ENCODE measurements at regions not wholly inside any gene's neighbourhood (a gene's known extent, or its start where the extent isn't known, plus 50 kb on each side); places are given as distances from the start of the nearest gene placed in this dataset.
"Not testable (repeated sequence)": the region's sequence is repeated elsewhere in the genome, so short reads cannot be mapped to it uniquely, and the experiment has no call there.

DNA sequence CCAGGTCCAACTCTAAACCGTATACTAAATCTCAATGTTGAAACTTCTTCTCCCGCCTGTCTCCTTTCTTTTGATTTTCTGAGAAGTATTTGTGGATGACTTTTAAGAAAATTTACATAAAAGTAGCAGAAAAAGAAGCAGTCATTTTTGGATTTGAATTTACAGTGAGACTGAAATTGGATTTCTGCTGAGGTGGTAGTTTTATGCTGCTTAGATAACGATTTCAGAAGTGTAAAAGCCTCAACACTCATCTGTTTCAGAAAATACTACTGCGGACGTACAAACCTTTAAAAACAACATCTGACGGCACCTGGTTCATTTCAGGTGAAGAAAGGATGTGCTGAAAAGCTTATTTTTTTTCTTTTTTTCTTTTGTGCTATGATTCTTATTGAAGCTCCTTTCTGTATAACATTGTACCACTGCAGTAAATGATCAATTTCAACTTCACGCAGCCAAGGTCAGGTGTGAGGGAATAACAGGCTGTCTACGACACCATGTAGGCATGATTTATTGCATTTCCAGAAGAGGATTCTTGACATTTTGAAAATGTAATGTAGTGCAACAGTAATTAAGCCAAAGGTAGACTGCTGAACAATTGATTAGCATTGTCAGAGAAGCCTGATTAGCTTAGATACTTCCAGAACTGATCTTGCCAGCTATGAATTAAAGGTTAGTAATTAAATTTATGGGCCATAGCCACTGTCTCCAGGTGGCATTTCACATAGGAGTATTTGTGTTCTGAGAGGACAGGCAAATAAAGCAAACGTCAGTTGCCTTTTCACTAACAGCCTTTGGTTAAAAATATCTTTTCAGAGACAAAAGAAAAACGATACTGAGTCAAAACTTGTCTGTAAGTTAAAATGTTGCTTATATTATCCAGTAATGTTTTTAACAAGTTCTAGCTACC lies 134.6 kb upstream of the KBTBD8 start:
- peak; percentile 80 to 89 for DNase-seq

DNA sequence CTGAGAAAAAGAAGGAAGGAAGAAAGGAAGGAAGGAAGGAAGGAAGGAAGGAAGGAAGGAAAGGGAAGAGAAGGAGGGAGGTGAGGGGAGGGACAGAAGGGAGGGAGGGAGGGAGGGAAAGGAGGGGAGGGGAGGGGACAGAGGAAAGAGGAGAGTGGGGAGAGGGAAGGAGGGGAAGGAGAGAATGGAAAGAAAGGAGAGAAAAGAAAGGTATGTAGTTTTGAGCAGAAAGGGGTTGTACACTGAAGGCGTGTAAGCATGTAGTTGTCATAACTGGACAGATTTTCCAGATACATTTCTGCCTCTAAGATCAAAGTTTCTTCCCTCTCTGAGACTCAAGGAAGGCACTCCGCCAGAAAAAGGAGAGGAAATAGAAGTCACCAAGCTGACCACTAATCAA lies 113.4 kb upstream of the KBTBD8 start:
- no peak for DNase-seq

DNA sequence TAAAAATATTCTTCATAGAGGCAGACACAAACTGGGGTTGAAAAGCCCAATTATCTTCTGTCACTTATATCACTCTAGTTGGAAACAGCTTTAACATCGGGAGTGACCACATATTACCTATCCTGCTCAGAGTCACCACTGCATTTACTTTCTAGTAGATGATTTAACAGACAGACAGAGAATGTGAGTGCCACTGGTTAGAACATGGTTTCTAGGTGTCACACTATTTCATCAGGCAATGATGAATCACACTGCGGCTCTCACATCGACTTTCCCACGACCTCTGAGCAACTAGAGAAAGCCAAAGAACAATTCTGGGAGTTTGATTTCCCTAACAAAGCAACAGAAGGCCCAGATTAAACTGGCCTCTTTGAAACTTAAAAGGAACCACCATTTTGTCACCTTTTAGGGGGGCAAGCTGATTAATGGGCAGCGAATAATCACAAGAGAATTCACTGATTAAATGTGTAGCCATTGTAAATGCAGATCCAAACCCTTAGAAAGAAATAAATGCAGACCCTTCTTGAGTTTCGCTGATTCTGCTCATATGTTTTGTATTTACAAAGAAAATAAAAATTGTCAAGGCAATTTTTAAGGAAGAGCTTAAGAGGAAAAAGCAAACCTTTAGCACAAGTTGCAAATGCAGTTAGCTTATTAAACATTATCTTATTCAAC lies 112.6 kb upstream of the KBTBD8 start:
- DNase-seq, result no peak

DNA sequence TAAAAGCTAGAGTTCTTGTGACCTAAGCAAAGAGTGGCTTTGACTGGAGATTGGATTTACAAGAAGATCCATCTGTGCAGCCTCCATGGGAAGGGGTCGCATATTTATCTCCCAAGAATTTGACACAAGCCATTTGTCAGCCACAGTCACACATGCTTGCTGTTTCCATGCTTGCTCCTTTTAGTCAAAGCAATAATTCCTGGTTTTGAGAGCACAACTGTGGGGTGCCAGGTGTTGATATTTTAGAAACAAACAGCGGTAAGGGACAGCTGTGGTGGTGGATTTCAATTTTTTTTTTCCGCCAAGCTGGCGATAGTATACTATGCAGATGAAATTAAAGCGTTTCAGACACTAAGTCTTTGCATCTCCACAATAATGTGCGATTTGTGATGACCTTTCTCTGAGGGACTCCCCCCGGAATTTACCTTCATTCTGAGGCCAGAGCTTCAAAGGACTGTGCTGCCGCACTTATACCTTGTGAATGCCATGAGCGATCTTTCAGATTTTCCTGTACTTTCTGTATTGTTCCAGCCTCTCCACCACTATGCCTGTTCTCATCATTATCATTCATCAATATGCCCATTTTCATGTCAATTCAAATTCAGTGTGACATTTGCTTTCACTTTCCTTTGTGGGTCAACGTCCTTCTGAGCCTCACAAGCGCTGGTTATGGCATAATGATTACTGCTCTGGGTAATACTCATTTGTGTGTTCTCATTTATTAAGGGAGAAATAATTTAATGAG lies 108.2 kb upstream of the KBTBD8 start:
- DNase-seq, result no peak

DNA sequence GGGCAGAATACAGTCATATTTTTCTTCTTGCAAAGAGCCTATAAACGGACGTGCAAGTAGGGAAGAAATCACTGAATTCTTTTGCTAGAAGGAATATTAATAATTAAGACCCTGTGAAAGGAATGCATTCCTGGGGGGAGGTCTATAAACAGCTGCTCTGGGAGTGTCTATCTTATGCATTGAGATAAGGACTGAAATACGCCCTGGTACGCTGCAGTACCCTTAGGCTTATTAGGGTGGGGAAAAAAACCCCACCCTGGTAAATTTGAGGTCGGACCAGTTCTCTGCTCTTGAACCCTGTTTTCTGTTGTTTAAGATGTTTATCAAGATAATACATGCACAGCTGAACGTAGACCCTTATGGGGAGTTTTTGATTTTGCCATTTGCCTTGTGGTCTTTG lies 100.0 kb upstream of the KBTBD8 start:
- DNase-seq, result no peak

DNA sequence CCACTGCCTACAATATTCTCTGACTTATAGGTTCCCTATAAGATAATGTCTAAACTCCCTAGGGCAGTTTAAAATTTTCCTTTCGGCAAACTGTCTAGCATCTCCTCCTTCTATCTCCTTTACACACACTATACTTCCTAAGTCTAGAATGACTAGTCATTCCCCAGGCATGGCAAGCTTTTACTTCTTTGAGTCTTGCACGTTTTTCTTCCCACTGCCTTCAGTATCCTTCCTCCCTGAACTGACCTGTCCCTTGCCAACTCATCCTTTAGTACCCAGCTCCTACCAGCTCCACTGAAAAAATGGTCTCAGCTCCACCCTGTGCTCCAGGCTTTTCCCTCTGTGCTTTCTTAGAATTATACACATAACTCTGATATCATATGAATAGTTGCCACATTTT lies 93.8 kb upstream of the KBTBD8 start:
- peak; percentile 20 to 55 for DNase-seq

- peak in 1 of 2 experiments; percentile 23 for DNase-seq
These were observed 93.1 kb upstream of the KBTBD8 start for GRCh38 chr3:66904831-66905493.

DNA sequence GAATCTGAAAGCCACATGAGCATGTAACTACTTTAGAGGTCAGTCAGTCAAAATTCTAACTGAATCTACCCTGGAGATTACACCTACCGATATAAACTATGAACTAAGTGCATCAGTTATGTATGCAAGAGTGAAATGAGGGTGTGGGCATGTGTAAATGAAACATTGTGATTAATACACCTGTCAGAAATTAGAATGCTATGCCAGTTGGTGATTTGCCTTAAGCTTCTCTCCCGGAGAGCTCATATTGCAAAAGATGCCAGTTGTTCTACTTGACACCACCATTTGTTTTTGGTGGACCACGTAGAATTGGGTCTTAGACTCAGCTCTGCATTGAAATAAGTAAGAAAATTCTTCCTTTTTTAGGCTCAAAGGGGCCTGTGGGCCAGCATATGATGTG lies 91.0 kb upstream of the KBTBD8 start:
- peak; percentile 49 to 75 for DNase-seq

- DNase-seq, result no peak
These were observed 87.6 kb upstream of the KBTBD8 start for GRCh38 chr3:66910266-66911055.

DNA sequence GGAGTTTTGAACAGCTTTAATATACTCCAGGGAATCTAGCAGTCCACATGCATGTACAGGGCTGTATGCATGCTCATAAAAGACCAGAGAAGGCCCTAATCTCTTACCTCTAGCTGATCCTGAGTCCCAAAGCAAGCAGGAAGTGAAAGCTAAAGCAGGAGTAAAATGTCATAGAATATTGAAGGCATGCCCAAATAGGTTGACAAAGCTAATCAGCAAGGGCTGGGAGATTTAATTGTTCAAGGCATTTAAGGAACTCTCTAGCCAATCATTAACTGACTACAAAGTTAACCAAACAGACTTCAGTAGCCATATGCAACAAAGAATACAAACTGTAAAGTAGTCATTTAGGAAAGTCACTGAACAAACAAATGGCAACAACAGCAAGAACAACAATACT lies 85.8 kb upstream of the KBTBD8 start:
- DNase-seq, result no peak

- no peak for DNase-seq
These were observed 76.0 kb upstream of the KBTBD8 start for GRCh38 chr3:66922058-66922457.

DNA sequence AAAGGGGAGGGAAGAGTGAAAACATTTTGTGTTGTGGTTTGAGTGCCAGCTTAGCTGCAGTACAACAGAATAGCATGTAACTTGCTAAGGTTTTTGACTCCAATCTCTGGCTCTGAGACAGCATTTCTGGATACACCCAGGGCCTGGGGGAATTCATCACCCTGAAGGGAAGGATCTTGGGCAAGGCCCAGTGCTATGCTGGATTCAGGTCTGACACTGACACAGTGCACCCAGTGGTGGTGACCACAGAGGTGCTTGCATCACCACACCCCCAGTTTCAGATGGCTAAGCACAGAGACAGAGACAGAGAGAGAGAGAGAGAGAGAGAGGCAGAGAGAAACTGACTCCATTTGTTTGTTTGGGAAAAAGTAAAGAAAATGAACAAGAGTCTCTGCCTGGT lies 74.1 kb upstream of the KBTBD8 start:
- DNase-seq, result no peak

GRCh38 chr3:66928252-66928651 lies 69.9 kb upstream of the KBTBD8 start:
- no peak for DNase-seq

- DNase-seq, result peak; percentile 75 to 78
These were observed 66.8 kb upstream of the KBTBD8 start for GRCh38 chr3:66931291-66931690.

GRCh38 chr3:66931699-66932098 lies 66.4 kb upstream of the KBTBD8 start:
- DNase-seq, result peak; percentile 42 to 47

DNA sequence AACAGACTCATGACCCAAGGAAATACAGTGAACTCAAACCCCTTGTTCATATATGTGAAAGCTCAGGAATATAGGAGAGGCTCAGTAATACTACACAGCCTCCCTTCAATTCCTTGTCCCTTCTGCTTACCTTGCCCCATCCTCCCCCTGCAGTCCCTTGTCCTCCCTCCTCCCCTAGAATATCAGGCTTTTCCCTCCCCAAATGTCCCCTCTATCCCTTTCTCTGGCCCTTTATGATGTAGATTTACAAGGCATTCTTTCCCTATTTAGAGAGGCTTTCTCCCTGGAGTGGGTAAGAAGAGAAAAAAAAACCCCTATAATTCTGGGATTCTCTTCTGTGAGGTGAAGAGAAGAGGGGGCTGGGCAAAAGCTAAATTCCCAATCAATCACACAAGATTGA lies 64.9 kb upstream of the KBTBD8 start:
- DNase-seq, result no peak

DNA sequence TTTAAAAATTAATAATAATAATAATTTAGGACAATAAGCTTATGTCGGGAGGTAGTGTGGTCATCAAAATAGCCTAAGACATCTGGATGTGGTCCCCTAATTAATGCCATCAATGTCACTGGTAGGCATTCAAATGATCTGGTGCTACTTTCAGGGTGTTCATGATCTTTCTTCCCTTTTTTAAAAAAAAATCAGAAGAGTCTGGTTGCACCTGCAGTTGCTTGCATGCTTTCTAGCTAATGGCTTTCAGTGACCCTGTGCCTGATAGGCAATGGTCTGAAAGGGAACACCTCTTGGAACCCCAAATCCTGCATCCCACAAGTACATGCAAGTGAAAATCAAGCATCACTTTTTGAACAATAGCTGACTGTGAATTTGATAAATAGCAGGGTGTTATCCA lies 64.1 kb upstream of the KBTBD8 start:
- no peak for DNase-seq

GRCh38 chr3:66934725-66935124 lies 63.4 kb upstream of the KBTBD8 start:
- no peak for DNase-seq

DNA sequence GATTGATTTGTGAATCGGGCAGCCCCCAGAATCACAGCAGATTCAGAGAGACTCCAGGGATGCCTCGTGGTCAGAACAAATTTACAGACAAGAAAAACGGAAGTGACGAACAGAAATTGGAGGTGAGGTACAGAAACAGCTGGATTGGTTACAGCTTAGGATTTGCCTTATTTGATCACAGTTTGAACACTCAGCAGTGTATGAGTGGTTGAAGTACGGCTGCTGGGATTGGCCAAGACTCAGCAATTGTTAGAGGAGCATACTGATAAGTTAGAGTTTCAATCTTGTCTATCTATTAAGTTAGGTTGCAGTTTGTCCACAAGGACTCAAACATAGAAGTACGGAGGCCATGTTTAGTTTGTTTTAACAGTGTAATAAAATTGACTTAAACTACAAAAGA lies 61.1 kb upstream of the KBTBD8 start:
- DNase-seq, result not testable (repeated sequence)

DNA sequence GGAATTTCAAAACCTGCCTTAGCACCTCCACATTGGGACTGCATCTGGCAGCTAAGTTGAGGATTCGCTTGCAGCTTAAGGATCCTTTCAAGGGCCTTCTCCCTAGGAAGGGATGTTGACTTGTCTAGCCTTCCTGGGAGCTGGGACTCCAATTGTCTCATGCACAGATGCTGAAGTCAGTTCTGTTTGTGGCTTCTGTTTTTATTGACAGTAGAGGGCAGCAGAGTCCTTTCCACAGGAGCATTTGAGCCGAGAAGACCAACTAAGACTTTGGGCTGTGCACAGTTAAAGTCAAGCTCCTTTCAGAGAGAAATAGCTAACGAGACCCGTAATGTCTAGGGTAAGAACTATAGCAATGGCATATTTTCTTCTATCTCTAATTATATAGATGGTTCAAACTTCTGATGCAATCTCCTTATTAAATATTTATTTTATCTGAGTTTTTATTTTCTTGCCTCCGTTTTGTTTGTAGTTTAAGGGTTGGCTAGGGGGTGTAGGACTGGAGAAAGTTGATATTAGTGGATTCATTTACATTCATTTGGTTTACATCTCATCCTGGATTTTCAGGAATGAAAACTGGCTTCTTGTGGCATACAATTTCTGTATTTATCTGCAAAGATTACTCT lies 59.7 kb upstream of the KBTBD8 start:
- DNase-seq, result peak; percentile 79 to 85

- DNase-seq, result no peak
These were observed 50.1 kb upstream of the KBTBD8 start for GRCh38 chr3:66948041-66948440.

Data from NCI-H526 (cell line).